ENCODE measurements at regions not wholly inside any gene's neighbourhood (a gene's known extent, or its start where the extent isn't known, plus 50 kb on each side); places are given as distances from the start of the nearest gene placed in this dataset.

- H3K79me2 ChIP-seq (replicated peaks; ENCODE audit: insufficient read depth, low read length), result no peaks in the 10 kb centered on the region
- no peak overlapping the region for H2AFZ ChIP-seq (ENCODE audit: low read depth, low read length)
- H3K9ac ChIP-seq (ENCODE audit: low read length), result no peak overlapping the region
- H3K4me3 ChIP-seq (ENCODE audit: low read length), result no peak overlapping the region
- no peaks in the 10 kb centered on the region for H3K9me2 ChIP-seq (ENCODE audit: insufficient read depth, low read length)
- H4K20me1 ChIP-seq (ENCODE audit: insufficient read depth), result no peaks in the 10 kb centered on the region
- no peaks in the 10 kb centered on the region for H3K36me3 ChIP-seq (ENCODE audit: insufficient read depth, low read length)
- no peaks in the 10 kb centered on the region for H3F3A ChIP-seq (ENCODE audit: insufficient read depth, low read length, poor library complexity, severe bottlenecking)
- no peaks in the 10 kb centered on the region for H3K9me3 ChIP-seq (ENCODE audit: low read length)
- no peaks in the 10 kb centered on the region for H3K27me3 ChIP-seq (ENCODE audit: insufficient read depth, low read depth, low read length)
- TF ChIP-seq MXI1 (conservative IDR thresholded peaks at IDR 0.05; ENCODE audit: poor library complexity, severe bottlenecking) (no peak), EZH2 (IDR thresholded peaks at IDR 0.05; ENCODE audit: borderline replicate concordance, insufficient read depth, low read length, poor library complexity, severe bottlenecking) (no peak), EP300 (conservative IDR thresholded peaks at IDR 0.05; ENCODE audit: poor library complexity, severe bottlenecking) (no peak), RAD21 (conservative IDR thresholded peaks at IDR 0.05) (no peak), POLR2AphosphoS5 (IDR thresholded peaks at IDR 0.05) (no peak), REST (IDR thresholded peaks at IDR 0.05; ENCODE audit: borderline replicate concordance) (no peak), TAF1 (IDR thresholded peaks at IDR 0.05; ENCODE audit: low read depth) (no peak), CTCF (IDR thresholded peaks at IDR 0.05; ENCODE audit: poor library complexity, severe bottlenecking) (no peak), SMC3 (conservative IDR thresholded peaks at IDR 0.05; ENCODE audit: poor library complexity) (no peak)
- H3K27ac ChIP-seq (ENCODE audit: low read length), result no peak overlapping the region
- H3K4me2 ChIP-seq (ENCODE audit: low read length), result no peak overlapping the region
These were observed 134.2 kb upstream of the RGMB start for GRCh38 chr5:98639274-98639673.

GRCh38 chr5:98641671-98642070, 131.8 kb upstream of the RGMB start:
- Histone ChIP-seq H3K36me3 (ENCODE audit: insufficient read depth, low read length) (no peaks in the 10 kb centered on the region), H3K27ac (ENCODE audit: low read length) (no peak overlapping the region), H3K27me3 (ENCODE audit: insufficient read depth, low read depth, low read length) (no peaks in the 10 kb centered on the region), H3K79me2 (replicated peaks; ENCODE audit: insufficient read depth, low read length) (no peaks in the 10 kb centered on the region), H2AFZ (ENCODE audit: low read depth, low read length) (no peak overlapping the region), H3K4me3 (ENCODE audit: low read length) (no peak overlapping the region), H3K4me2 (ENCODE audit: low read length) (no peak overlapping the region), H3F3A (ENCODE audit: insufficient read depth, low read length, poor library complexity, severe bottlenecking) (no peaks in the 10 kb centered on the region), H4K20me1 (ENCODE audit: insufficient read depth) (no peaks in the 10 kb centered on the region), H3K9ac (ENCODE audit: low read length) (no peak overlapping the region), H3K9me3 (ENCODE audit: low read length) (no peaks in the 10 kb centered on the region), H3K9me2 (ENCODE audit: insufficient read depth, low read length) (no peaks in the 10 kb centered on the region)
- TF ChIP-seq RAD21 (conservative IDR thresholded peaks at IDR 0.05) (no peak), TAF1 (IDR thresholded peaks at IDR 0.05; ENCODE audit: low read depth) (no peak), MXI1 (conservative IDR thresholded peaks at IDR 0.05; ENCODE audit: poor library complexity, severe bottlenecking) (no peak), SMC3 (conservative IDR thresholded peaks at IDR 0.05; ENCODE audit: poor library complexity) (no peak), CTCF (IDR thresholded peaks at IDR 0.05; ENCODE audit: poor library complexity, severe bottlenecking) (no peak), EZH2 (IDR thresholded peaks at IDR 0.05; ENCODE audit: borderline replicate concordance, insufficient read depth, low read length, poor library complexity, severe bottlenecking) (no peak), REST (IDR thresholded peaks at IDR 0.05; ENCODE audit: borderline replicate concordance) (no peak), EP300 (conservative IDR thresholded peaks at IDR 0.05; ENCODE audit: poor library complexity, severe bottlenecking) (no peak)
